Muscle of leg (tissue), 3 donors: ENCODE measurements at regions not wholly inside any gene's neighbourhood (a gene's known extent, or its start where the extent isn't known, plus 50 kb on each side); places are given as distances from the start of the nearest gene placed in this dataset.
"Not testable (repeated sequence)": the region's sequence is repeated elsewhere in the genome, so short reads cannot be mapped to it uniquely, and the experiment has no call there.

Experiments used
- DNase-seq: peaks from one replicate; pipeline ENCODE4 v3.0.0; 2013
- H3K27ac ChIP-seq: one replicate; pipeline ENCODE4 v1.5.1; 2013; ENCODE audit warnings: mild to moderate bottlenecking, low read length, control low read depth
- H3K27me3 ChIP-seq: one replicate; pipeline ENCODE4 v1.6.1; 2013; ENCODE audit warnings: low read length; ENCODE audit not compliant: control insufficient read depth, insufficient read depth
- H3K36me3 ChIP-seq: one replicate; pipeline ENCODE4 v1.6.1; 2013; ENCODE audit warnings: low read length; ENCODE audit not compliant: control insufficient read depth, insufficient read depth
- H3K4me1 ChIP-seq: one replicate; pipeline ENCODE4 v1.6.1; 2013; ENCODE audit warnings: low read length; ENCODE audit not compliant: control insufficient read depth, insufficient read depth
- H3K4me3 ChIP-seq: one replicate; pipeline ENCODE4 v1.5.1; 2013; ENCODE audit warnings: low read length, control low read depth
- H3K9me3 ChIP-seq: replicated peaks from 2 replicates; pipeline ENCODE4 v1.6.1; 2013; ENCODE audit warnings: low read depth, low read length; ENCODE audit not compliant: control insufficient read depth
- WGBS: methylation state at CpG from one replicate; pipeline ENCODE4 v1.1.5; 2013; ENCODE audit warnings: missing lambda C conversion rate; ENCODE audit not compliant: insufficient coverage; 5-methylcytosine and 5-hydroxymethylcytosine counted together

DNA sequence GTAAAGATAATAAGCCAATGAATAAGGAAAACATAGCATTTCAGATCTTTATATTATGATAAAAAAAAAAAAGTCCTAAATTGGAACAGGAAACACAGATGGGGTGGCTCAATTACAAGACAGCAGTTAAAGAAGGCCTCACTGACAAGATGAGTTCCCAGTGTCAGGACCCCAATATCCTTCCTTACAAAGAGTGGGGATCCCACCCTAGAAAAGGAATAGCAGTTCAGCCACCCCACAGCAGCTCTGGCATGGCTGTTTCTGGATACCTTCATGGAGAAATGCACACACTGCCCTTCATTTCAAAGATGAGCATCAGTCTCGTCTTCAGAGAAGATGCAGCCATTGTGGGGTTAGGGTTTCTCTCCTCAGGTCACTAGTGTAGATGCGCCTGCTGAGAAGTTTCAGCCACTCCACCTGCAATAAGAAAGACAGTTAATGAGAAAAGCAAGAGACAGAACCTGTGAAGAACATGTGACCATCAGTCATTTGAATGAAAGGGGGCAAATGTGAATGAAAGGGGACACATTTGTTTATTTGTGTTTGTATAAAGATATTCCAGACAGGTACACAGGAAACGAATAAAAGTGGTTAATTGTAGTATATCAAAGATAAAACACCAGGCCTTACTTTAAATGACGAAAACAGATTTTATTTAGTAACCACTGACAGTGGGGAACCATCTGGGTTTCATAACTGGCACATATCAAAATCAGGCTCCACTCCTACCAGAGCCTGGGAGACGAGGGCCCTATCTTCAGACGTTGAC, 121.3 kb upstream of the PRSS16 start:
- Histone ChIP-seq H3K4me3 (no peak overlapping the region), H3K27me3 (no peaks in the 10 kb centered on the region), H3K9me3 (no peaks in the 10 kb centered on the region), H3K4me1 (no peaks in the 10 kb centered on the region), H3K36me3 (no peaks in the 10 kb centered on the region), H3K27ac (peak overlapping the region; percentile 2)
- DNase-seq: no peak
- whole genome bisulfite sequencing: 100% methylated on average over 1 of the region's 6 CpGs

DNA sequence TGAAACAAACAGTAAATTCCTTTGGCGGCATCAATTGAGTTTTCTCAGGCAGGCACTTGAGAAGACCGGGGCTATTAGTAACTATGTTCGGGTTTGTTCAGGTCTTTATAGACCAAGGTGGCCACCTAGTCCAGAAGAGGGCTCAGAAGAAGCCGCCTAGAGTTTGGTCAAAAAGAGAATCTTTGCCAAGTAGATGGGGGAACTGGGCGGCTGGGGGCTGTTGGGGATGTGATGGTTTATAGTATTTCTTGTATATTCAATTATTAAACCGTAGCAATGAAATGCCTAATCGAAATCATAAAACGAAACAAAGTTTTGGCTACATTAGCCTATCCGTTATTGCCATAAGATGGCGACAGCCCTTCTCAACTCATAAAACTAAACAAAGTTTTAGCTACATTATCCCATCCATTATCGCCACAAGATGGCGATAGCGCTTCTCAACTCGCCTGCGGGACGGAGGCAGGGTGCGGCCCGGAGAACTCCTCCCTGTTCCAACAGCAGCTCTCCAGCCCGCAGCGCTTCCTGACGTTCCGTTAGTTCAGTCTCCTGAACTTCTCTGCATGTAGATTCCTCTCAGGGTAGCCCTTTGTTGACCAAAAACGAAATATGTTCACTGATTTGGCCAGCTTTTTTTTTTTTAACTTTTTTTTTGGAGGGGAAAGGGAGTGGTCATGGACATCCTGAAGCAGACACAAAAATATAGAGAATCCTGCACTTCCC, 120.5 kb upstream of the PRSS16 start:
- H3K4me1 ChIP-seq: no peaks in the 10 kb centered on the region
- peak overlapping the region; percentile 84 for H3K27ac ChIP-seq
- H3K4me3 ChIP-seq: peak overlapping the region; percentile 36
- H3K27me3 ChIP-seq: no peaks in the 10 kb centered on the region
- DNase-seq: peak; percentile 98
- no peaks in the 10 kb centered on the region for H3K9me3 ChIP-seq
- 13% methylated on average over 17 of the region's 23 CpGs for WGBS
- H3K36me3 ChIP-seq: no peaks in the 10 kb centered on the region

GRCh38 chr6:27127874-27128273, 119.6 kb upstream of the PRSS16 start:
- not testable (repeated sequence) for H3K4me3 ChIP-seq, H3K27ac ChIP-seq, DNase-seq

GRCh38 chr6:27128311-27129094, 119.0 kb upstream of the PRSS16 start:
- Histone ChIP-seq H3K9me3 (no peaks in the 10 kb centered on the region), H3K4me1 (peaks cover 5% of the 10 kb centered on the region), H3K36me3 (no peaks in the 10 kb centered on the region), H3K27me3 (no peaks in the 10 kb centered on the region), H3K4me3 (no peak overlapping the region), H3K27ac (no peak overlapping the region)
- no CpG with 5 or more reads among the region's 4 CpGs for WGBS
- DNase-seq: no peak

More at GRCh38 chr6:27127874-27128273, 119.6 kb upstream of the PRSS16 start:
- not testable (repeated sequence) for H3K4me1 ChIP-seq, H3K27me3 ChIP-seq, H3K36me3 ChIP-seq, H3K9me3 ChIP-seq
- 86% methylated on average over 4 of the region's 4 CpGs for WGBS

DNA sequence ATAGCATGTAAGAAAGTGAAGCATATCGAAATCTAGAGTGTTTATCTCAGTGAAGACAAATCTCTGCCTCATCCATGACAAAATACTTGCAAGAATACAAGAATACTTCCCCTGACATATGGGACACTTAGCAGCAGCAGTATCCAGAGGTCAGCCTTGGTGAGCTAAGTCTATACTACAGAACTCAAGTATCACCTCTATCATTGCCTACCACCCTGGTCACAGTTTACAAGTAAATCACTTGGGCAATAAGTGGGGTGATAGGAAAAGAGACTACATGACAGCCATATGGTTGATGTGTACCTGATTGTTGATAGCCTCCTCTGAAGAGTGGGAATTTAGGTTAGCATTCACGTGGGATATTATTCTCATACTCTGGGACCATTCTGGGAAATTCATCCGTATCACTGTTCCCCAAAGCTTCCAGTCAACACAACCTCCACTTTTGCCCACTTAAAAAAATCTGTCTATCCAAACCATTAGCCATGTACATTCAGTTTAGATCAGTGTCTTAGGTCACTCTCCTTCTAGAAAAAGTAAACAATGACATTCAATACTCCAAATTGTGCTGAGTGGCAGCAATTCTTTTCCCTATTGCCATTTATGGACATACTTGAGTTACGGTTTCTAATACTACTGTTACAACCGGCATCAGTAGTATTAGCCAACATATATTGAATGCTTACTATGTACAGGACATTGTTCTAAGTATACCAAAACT, 118.2 kb upstream of the PRSS16 start:
- H3K4me1 ChIP-seq: peaks cover 9% of the 10 kb centered on the region
- H3K27ac ChIP-seq: no peak overlapping the region
- H3K9me3 ChIP-seq: no peaks in the 10 kb centered on the region
- 100% methylated on average over 1 of the region's 5 CpGs for WGBS
- DNase-seq: no peak
- no peaks in the 10 kb centered on the region for H3K36me3 ChIP-seq
- no peak overlapping the region for H3K4me3 ChIP-seq
- no peaks in the 10 kb centered on the region for H3K27me3 ChIP-seq

DNA sequence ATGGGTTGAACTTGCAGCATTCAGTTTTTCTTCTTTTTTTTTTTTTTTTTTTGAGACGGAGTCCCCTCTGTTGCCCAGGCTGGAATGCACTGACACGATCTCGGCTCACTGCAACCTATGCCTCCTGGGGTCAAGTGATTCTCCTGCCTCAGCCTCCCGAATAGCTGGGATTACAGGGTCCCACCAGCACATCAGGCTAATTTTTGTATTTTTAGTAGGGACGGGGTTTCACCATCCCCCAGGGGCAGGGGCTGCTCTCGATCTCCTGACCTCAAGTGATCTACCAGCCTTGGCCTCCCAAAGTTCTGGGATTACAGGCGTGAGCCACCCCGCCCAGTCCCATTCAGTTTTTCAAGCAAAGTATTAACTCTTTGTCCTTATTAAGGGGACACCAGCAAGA, 117.6 kb upstream of the PRSS16 start:
- 79% methylated on average over 5 of the region's 8 CpGs for WGBS
- H3K4me3 ChIP-seq: no peak overlapping the region
- DNase-seq: no peak
- peaks cover 9% of the 10 kb centered on the region for H3K4me1 ChIP-seq
- H3K27me3 ChIP-seq: no peaks in the 10 kb centered on the region
- H3K27ac ChIP-seq: no peak overlapping the region
- no peaks in the 10 kb centered on the region for H3K9me3 ChIP-seq
- H3K36me3 ChIP-seq: no peaks in the 10 kb centered on the region

DNA sequence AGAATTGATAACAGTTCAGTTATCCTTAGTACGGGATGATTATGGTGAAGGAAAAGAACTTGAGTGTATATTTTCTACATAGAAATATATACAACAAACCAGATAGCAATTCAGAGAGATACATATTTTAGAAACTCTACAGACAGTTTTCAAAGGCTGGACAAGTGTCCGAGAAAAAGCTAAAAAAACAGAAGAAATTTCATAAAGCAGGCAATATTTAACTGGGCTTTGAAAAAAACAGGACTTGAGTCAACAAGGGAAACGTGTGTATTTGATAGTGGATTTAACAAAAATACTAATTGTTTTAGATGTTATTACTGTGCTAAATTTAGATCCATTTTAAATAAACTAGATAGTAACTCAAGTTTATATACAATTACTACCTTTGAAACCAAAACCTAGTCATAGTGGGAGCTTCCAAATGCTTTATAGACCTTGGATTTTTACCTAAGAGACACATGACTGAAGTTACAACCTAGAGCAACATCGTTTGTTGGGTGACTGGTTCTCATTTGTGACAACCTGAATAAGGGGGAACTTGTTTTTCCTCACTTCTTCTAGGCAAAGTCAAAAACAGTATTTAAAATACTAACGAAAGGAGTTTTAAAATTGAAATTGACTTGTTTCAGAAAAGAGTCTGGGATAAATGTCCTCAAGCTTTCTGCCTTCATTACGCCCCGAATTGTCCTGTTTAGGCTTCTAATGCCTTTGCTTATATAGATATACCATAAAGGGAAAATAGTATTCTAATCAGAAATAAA, 116.7 kb upstream of the PRSS16 start:
- H3K4me1 ChIP-seq: peaks cover 9% of the 10 kb centered on the region
- no CpG with 5 or more reads among the region's 7 CpGs for WGBS

GRCh38 chr6:27132282-27132531, 115.3 kb upstream of the PRSS16 start:
- peak overlapping the region; percentile 89 for H3K27ac ChIP-seq
- H3K9me3 ChIP-seq, DNase-seq, H3K4me1 ChIP-seq, H3K36me3 ChIP-seq, H3K27me3 ChIP-seq: not testable (repeated sequence)
- under 1% methylated on average over 14 of the region's 14 CpGs for WGBS
- peak overlapping the region; percentile 48 for H3K4me3 ChIP-seq

More for the DNA sequence above, 116.7 kb upstream of the PRSS16 start:
- H3K36me3 ChIP-seq: no peaks in the 10 kb centered on the region
- no peaks in the 10 kb centered on the region for H3K27me3 ChIP-seq
- peak overlapping the region; percentile 89 for H3K27ac ChIP-seq
- H3K4me3 ChIP-seq: peak overlapping the region; percentile 48
- DNase-seq: no peak
- no peaks in the 10 kb centered on the region for H3K9me3 ChIP-seq

GRCh38 chr6:27132532-27133280, 114.8 kb upstream of the PRSS16 start:
- peak overlapping the region; percentile 74 for H3K4me3 ChIP-seq
- no peaks in the 10 kb centered on the region for H3K27me3 ChIP-seq
- H3K36me3 ChIP-seq: no peaks in the 10 kb centered on the region
- WGBS: under 1% methylated on average over 50 of the region's 53 CpGs
- H3K9me3 ChIP-seq: no peaks in the 10 kb centered on the region
- H3K27ac ChIP-seq: peak overlapping the region; percentile 96
- peak; percentile 100 for DNase-seq
- H3K4me1 ChIP-seq: peaks cover 9% of the 10 kb centered on the region
